Right ventricle myocardium inferior (tissue), 1 donor: ENCODE measurements at regions not wholly inside any gene's neighbourhood (a gene's known extent, or its start where the extent isn't known, plus 50 kb on each side); places are given as distances from the start of the nearest gene placed in this dataset.
"Not testable (repeated sequence)": the region's sequence is repeated elsewhere in the genome, so short reads cannot be mapped to it uniquely, and the experiment has no call there.

Source experiments
- ATAC-seq: fragments of 200-7000 bp; cut with Tn5 transposase; one replicate; pipeline ENCODE4 v1.9.1; 2020; ENCODE audit warnings: mild to moderate bottlenecking, moderate library complexity
- DNase-seq: peaks from one replicate; pipeline ENCODE4 v3.0.0; 2021; ENCODE audit errors: missing footprints
- intact Hi-C: fragments of 100-400 bp; cut with DNase I; formaldehyde crosslinking; loops from one replicate; pipeline ENCODE4 v1.11.0; 2022
- donor health status: DM: no; HTN: yes; CAD: no; lungs with severe emphysema.

DNA sequence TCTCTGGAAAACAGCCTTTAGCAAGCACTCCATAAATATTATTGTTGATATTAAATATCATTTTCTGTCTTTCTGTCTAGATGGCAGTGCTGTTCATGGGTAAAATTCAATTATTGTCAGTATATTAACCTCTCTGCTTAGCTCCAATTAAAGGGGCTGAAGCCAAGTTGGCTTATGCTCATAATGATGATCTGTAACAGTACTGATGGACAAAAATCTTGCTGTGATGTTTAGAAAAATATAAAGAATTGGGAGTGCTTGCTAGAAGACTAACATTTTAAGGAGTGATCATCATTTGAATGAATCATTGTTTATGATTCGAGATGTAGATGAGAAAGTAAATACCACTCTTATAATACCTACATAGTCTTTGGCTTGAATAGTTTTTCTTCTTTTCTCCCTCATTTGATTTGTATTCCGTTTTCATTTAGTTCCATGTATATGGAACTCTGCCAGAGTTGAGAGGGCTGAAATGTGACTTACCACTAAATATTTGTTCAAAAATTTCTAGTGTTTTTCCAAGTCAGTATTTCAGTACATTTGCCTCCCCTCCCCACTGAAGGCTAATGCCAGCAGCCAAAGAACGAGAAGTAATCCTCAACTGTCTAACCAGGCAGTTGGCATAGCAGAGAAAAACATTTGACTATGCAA, 538.3 kb downstream of the CSNK1G3 start:
- DNase-seq: no peak
- intact Hi-C loops: no loop called here
- ATAC-seq: no peak

DNA sequence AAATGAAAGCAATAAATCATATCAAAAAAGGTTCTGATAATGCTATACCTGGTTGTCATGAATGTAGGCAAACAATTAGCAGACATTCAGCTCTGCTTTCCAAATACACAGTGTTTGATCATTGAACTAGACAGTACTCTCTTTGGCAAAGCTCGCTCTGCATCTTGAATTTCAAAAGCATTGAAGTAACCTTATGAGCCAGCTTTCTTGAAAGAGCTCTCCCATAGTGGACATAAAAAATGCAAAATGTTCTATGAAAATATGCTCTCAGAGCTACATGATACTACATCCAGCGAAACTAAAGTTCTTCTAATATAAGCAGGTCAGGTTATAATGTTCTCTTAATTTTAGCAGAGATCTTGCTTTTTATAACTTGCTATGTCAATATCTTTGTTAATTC, 533.4 kb downstream of the CSNK1G3 start:
- intact Hi-C loops: no loop called here
- DNase-seq (no peak), ATAC-seq (no peak)

DNA sequence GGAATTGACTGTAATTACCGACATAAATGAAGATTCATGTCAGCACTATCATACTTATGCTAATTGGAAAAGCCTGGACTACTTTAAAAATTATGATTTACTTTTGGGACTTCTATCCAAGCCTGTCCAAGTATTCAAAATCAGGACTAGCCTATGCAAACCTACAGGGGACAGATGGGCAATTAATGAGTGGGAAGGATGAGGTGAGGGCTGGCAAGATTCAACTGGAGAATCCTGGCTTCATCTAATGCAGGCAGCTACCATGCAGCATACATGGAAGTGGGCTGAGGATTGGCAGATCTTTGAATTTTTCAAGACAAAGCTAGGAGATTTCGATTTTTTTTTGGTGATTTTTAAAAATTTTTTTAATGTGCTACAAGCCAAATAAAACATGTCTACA, 532.6 kb downstream of the CSNK1G3 start:
- ATAC-seq (no peak), DNase-seq (no peak)
- intact Hi-C loops: no loop called here

DNA sequence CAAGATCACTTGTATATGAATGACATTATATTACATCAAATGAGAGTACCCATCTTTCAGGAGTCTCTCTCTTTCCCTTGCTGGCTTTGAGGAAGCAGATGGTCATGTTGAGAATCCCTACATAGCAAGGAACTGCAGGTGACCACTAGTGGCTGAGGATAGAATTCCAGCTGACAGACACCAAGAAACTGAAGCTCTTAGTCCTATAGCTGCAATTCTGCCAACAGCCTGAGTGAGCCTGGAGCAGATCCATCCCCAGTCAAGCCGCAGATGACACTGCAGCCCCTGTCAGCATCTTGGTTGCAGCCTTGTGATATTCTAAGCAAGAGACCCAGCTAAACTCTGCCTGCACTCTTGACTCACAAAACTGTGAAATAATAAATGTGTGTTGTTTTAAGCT, 531.5 kb downstream of the CSNK1G3 start:
- ATAC-seq (no peak), DNase-seq (no peak)

DNA sequence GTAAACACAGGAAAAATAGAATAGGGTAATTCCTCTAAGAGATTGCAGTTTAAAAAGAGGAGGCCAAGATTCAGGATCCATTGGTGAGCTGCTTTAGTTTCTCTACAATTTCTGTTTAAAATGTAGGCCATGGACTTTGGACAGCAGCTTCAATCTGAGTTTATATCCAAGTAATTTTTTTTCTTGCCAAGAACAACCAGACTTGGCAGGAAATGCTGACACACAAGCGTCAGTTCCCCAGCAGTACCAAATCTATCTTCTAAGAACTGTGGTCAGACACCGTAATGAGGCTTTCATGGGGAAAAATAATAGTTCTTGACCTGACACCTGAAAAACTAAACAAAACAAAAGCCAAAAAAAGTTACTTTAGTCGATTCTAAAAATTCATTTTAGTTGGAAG, 528.8 kb downstream of the CSNK1G3 start:
- DNase-seq: no peak
- intact Hi-C loops: no loop called here
- ATAC-seq: peak; percentile 84

More for the DNA sequence above, 531.5 kb downstream of the CSNK1G3 start:
- intact Hi-C loops: no loop called here

DNA sequence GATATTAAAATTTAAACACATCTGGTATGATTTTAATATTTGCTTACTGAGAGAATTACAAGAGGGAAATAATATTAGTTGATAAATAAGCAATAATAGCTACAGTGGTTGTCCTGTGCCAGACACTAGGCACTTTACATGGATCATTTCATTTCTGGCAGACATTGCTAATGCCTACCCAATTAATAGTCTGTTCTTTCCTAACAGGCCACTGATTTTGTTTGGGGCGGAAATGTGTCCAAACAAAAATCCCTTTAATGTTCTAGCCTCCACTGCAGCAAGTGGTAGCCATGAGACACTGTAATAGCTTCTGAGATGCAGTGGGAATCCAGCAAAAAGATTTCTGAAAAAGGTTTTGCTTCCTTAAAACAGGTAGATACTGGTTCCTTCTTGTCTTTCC, 527.4 kb downstream of the CSNK1G3 start:
- no peak for DNase-seq
- no peak for ATAC-seq
- intact Hi-C loops: no loop called here

DNA sequence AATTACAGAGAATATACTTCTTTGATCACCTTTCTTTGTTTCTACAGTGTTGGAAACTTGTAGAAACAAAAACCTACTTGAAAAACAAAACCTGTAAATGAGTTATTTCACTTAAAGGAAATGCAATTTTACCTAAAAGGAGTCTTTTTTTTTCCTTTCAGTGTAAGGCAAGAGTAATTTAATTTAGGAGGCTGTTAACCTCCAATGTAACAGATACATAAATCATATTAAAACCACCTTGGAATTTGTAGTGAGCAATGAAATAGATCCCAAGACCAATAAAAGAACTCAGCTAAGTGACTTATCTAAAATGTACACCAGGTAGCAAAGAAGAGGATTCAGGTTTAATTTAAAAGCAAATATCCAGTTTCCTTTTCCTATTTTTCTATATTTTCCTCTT, 524.8 kb downstream of the CSNK1G3 start:
- DNase-seq (no peak), ATAC-seq (no peak)
- intact Hi-C loops: no loop called here

DNA sequence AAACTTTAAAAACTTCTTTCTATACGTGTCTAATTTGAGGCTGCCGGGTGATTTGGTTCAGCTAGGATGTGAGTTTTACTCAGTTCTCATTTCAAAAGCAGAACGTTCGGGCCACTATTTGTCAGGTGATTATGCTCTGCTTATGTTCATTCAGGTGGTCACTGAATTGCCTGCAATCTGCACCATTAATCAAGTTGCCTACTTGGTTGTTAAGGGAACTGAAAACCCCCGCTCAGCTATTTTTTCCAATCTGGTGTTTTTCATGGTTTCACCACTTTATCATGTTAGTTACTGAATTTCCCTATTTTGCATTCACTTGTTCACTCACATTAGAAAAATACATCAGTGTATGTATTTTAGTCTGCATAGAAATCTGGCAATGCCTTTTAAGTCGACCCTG, 523.0 kb downstream of the CSNK1G3 start:
- DNase-seq: no peak
- ATAC-seq: no peak
- intact Hi-C loops: no loop called here

DNA sequence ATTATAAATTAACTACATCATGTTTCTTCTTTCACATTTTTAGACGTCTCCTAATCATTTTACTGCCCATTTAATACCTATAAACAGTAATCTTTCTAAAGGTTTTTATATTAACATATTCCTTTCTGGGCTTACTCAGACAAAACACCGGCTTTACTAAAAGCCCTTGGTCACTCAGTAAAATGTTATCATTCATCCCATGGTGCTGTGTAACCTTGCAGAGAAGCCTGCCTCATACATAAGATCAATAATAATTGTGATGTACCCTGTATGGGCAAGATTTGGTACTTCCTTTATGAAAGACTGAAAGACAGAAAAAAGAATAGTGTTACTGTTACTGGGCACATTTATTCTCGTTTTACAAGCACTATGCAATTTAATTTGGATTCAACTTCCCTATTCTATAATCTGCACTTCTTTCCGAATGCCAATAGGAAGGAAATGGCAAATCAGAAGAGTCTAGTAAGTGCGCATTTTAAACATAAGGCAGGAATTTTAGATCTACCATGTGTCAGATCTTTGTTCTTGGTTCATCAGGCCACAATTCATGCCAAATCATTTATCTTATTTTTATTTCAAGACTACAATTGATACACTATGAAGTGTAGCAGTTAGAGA, 522.2 kb downstream of the CSNK1G3 start:
- intact Hi-C loops: no loop called here
- DNase-seq: no peak
- no peak for ATAC-seq

DNA sequence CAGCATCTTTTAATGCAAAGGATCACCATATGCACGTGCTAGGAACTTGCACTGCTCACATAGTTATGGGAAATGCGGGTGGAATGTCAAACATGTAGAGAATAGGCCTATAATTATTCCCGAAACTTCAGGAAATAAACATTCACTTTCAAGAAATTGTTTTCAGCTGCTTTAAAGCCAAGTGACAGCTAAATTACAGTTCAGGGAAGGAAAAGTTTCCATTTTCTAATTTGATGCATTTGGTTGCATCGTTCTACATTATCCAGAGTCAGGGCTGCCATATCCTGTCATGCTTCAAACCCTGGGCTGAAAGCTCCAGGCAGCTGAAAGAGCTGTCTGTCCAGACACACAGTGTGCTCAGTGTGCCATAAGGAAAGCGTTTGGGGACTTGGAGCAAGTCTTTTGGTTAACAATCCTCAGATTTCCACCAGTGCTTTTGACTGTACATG, 518.1 kb downstream of the CSNK1G3 start:
- intact Hi-C loops: no loop called here
- ATAC-seq (no peak), DNase-seq (no peak)

DNA sequence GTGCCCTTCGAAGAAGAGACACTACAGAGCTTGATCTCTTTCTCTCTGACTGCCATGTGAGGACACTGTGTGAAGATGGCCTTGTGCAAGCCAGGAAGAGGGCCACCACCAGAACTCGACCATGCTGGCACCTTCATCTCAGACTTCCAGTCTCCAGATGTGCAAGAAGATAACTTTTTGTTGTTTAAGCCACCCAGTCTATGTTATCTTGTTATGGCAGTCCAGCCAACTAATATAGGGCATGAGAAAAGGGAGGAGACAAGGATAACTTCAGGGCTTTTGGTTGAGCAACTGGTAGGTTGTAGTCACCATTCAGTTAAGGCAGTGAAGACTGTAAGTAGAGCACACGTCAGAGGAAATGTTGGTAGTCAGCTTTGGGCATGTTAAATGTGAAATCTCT, 515.5 kb downstream of the CSNK1G3 start:
- intact Hi-C loops: no loop called here
- ATAC-seq (no peak), DNase-seq (no peak)

DNA sequence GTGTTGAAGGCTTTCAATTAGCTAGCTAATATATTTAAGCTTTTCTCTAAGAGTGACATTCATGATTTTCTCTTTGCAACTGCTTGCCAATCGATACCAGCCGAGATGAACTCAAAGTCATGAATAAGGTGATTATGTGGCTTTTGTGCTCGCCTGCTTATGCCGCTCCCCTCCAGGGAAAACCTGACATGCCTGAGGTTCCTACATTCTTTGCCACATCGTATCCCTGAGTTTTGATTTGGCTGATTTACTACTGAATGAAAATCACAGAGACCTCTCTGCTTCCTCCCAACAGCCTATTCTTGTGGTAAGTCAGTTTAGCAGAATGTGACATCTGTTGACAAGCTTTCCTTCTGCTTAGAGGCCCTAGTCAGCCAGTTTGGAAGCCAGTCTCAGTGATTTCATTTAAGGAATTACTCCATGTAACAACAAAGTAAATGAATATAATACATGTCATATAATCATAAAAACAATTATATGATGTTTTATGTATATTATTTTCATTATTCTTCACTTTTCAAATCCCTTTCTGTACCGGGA, 513.4 kb downstream of the CSNK1G3 start:
- DNase-seq (no peak), ATAC-seq (no peak)
- intact Hi-C loops: no loop called here

DNA sequence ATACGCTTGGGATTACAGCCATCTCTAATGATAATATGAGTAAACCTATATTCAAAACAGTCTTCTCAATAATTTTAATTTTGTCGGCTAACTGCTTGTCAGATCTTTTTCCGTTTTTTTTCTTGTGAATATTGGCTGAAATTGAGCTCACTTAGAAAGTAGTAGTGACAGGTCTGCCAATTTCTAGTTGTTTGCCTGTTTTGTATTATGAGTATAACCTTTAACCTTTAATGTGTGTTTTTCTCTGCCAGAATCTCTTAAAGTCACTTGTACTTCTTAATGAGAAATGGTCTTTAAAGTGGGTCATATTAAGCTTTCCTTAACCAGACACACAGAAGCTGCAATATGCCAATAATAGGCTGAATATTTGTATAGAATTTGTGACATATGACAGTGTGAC, 511.0 kb downstream of the CSNK1G3 start:
- intact Hi-C loops: no loop called here
- ATAC-seq: no peak

DNA sequence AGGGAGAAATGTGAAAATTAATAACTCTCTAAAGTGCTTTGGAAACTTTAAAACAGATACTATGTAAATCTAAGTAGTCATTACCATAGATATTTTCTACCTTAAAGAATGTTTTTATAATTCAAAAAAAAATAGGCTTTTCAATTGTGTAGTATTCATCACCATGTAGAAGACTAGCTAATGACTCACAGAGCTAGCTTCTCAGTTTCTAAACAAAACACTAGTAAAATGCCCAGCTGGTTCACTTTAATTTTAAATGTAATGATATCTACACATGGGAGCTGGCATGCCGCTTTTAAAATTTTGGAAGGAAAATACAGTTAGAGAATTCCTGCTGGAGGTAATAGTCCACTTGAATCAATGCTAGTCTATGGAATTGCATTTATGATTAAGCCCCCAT, 509.8 kb downstream of the CSNK1G3 start:
- ATAC-seq: no peak

More for the DNA sequence above, 511.0 kb downstream of the CSNK1G3 start:
- no peak for DNase-seq

DNA sequence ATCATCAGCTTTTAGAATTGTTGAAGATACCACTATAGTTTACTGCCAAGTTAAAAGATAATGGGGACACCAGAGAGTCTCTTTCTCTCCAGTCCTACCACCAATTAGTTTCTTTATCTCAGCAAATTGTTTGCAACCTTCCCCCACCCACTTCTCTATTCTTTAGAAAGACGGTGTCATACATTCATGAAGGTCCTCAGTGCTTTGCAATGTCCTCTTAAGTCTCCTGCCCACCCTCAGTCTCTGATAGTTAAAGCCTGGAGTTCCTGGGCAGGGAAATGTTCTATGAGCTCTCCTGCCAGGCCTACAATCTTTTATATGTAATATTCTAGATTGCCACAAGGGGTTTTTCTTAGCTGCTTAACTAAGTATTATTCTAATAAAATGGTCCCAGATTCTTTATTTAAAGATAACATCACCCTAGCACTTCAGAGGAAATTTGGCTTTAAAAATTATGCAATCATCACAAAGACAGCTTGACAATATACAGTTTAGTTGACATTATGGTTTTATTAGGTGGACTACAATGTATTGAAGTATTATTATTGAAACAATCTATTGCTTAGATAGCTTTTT, 509.2 kb downstream of the CSNK1G3 start:
- DNase-seq (no peak), ATAC-seq (no peak)
- intact Hi-C loops: no loop called here

More for the DNA sequence above, 509.8 kb downstream of the CSNK1G3 start:
- intact Hi-C loops: no loop called here
- DNase-seq: no peak

DNA sequence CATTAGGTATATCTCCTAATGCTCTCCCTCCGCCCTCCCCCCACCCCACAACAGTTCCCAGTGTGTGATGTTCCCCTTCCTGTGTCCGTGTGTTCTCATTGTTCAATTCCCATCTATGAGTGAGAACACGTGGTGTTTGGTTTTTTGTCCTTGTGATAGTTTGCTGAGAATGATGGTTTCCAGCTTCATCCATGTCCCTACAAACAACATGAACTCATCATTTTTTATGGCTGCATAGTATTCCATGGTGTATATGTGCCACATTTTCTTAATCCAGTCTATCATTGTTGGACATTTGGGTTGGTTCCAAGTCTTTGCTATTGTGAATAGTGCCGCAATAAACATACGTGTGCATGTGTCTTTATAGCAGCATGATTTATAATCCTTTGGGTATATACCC, 505.3 kb downstream of the CSNK1G3 start:
- DNase-seq, ATAC-seq, intact Hi-C loops: not testable (repeated sequence)

DNA sequence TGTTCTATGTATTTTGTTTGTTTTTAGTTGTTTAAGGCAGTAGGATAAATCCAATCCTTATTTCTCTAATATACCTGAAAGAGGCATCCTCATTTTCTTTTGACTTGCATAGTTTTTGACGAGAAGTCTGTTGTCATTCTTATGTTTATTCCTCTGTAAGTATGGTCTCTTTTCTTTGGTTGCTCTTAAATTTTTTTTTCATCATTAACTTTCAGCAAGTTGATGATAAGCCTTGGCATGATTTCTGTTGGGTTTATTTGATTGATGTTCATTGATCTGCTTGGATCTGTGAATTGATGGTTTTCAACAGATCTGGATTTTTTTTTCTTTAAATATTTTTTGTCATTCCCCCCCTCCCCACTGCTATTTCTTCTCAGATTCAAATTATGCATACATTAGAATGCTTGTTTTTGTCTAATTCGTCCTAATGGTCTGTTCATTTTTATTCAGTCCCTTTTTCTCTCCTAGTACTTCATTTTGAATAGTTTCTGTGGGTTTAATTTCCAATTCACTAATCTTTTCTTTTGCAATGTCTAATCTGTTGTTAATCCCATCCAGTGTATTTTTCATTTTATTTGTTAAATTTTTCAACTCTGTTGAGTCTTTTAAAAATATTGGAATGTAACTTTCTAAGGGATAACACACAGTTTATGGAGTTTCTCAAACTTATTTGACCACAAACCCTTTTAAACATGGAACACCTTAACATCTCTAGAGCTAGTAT, 495.9 kb downstream of the CSNK1G3 start:
- intact Hi-C loops: no loop called here
- no peak for DNase-seq
- no peak for ATAC-seq

DNA sequence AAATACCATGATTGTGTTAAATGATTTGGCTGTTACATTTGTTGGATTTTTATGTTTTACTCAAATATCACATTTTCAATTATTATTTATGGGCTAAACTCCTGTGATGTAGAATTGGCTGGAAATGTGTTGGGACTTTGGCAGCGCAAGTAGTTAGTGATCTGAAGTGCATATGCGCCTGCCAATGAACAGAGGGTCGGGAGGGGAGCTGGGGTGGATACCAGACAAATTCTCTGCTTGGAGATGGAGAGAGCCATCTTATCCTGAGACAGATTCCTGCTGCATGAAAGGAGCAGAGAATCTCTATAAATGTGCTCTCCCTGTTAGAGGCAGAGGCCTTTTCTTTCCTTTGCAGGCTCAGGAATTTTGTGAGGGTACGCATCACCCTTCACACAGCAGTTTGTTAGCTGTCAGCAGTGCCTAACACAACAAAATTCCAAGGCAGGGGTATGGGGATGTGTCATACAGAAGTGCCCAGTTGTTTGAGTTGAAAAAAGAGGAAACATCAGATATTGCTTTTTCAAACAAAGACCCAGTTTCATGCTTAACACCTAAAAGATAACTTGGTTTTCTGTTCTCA, 489.1 kb downstream of the CSNK1G3 start:
- no peak for ATAC-seq
- DNase-seq: no peak
- intact Hi-C loops: no loop called here

DNA sequence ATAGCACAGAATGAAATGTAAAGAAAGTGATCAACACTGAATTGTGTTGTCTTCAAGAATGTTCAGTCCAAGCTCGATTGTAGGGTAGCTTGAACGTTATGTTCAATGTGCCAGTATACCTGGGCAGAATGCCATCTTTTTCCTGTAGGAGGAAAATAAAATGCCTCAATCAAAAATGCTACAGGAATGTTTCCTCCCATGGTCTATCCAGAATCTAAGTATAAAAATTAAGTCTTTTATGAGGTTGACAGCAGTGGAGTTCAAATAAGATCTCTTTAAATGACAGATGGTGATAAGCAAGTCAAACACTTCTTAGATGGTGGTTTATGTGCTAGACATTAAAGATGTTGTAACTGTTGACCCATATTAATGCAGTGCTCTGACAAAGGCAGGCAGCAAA, 488.6 kb downstream of the CSNK1G3 start:
- ATAC-seq: no peak
- no peak for DNase-seq
- intact Hi-C loops: no loop called here
